AG04449 (cell line): ENCODE measurements at regions not wholly inside any gene's neighbourhood (a gene's known extent, or its start where the extent isn't known, plus 50 kb on each side); places are given as distances from the start of the nearest gene placed in this dataset.
A peak's percentile ranks its signal among the peaks of the same experiment; 100 is the strongest.

Experiments used
- CTCF ChIA-PET: fragments of 350-600 bp; formaldehyde crosslinking; extraction: SDS; loops from one replicate; lab custom pipeline; 2021; ENCODE audit warnings: antibody characterized with exemption; lab: Yijun Ruan, JAX
- POLR2A ChIA-PET: fragments of 400-600, 350-600 bp; formaldehyde crosslinking; extraction: SDS; loops from one replicate; lab custom pipeline; 2020; ENCODE audit warnings: antibody characterized with exemption, inconsistent platforms; lab: Yijun Ruan, JAX
- DNase-seq: peaks from one replicate; pipeline ENCODE4 v3.0.0-alpha.2; 2010; ENCODE audit warnings: low read depth, low spot score
- H3K4me3 ChIP-seq: 2 replicates; pipeline ENCODE4 v1.5.1; 2011; ENCODE audit warnings: low read depth, mild to moderate bottlenecking, control low read depth, low read length
- TF ChIP-seq, protein P1 (sequence below): IDR thresholded peaks from one replicate; pipeline ENCODE4 v1.5.1; 2011; ENCODE audit warnings: mild to moderate bottlenecking, moderate library complexity, low read length, control low read depth, inconsistent platforms; ENCODE audit not compliant: insufficient read depth; ENCODE audit errors: missing control alignments

DNA sequence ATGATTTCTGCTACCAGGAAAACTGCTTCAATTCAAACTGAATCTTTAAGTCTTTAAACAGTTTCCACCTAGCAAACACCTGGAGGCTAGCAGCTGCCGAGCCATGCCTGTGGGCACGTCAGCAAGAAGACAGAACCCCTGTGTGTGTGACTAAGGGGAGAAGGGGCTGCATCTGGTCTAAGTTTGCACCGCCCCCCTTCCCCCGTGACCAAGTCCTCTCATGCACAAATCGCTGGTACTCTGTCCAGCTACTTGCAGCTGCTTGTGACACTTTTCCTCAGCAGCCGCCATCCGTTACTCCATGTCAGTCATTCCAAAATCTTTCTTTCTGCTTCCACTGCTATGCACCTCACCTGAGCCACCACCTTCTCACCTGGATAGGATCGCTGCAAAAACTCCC lies 355.0 kb downstream of the SS18 start:
- ChIA-PET CTCF (no interaction called here), POLR2A (no interaction called here)
- H3K4me3 ChIP-seq, result no peak overlapping the region
- DNase-seq, result no peak
- TF ChIP-seq, protein P1, sequence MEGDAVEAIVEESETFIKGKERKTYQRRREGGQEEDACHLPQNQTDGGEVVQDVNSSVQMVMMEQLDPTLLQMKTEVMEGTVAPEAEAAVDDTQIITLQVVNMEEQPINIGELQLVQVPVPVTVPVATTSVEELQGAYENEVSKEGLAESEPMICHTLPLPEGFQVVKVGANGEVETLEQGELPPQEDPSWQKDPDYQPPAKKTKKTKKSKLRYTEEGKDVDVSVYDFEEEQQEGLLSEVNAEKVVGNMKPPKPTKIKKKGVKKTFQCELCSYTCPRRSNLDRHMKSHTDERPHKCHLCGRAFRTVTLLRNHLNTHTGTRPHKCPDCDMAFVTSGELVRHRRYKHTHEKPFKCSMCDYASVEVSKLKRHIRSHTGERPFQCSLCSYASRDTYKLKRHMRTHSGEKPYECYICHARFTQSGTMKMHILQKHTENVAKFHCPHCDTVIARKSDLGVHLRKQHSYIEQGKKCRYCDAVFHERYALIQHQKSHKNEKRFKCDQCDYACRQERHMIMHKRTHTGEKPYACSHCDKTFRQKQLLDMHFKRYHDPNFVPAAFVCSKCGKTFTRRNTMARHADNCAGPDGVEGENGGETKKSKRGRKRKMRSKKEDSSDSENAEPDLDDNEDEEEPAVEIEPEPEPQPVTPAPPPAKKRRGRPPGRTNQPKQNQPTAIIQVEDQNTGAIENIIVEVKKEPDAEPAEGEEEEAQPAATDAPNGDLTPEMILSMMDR, result no peak

DNA sequence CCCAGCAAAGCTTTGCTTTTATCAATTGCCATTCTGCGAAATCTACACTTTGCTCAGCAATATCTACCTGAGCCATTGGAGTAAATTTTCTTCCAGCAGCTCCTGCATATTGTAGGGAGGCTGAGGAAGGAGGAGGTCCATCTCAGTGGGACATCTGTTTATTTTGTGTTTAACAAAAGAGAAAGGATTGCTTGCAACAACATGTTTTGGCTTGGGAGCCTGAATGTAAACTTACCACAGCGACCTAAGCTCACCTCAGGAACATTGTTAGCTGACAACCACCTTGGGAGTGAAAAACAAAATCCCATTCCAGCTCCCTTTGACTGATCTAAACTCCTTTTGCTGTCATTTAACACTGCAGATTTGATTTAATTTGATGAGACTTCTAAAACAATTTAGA lies 356.1 kb downstream of the SS18 start:
- ChIA-PET POLR2A (no interaction called here), CTCF (no interaction called here)
- DNase-seq, result no peak
- TF ChIP-seq, protein P1, result no peak
- H3K4me3 ChIP-seq, result no peak overlapping the region

DNA sequence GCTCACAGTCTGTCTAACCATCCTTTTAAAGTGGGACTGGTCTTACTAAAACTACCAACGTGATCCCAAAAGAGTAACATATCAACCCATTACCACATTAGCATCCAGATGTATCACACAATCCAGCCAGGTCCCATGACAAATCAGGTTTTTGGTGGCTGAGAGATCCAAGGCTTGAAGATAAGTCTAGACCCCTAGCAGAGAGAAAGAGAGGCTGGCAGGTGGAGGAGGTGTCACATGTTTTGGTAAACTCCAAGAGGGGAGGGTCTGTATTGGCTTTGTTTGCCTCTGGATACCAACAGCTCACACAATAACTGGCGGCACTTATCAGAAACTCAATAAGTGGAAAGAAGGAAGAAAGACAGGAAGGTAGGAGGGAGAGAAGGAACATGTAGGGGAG lies 357.6 kb downstream of the SS18 start:
- TF ChIP-seq, protein P1, result no peak
- ChIA-PET CTCF (no interaction called here), POLR2A (no interaction called here)
- no peak for DNase-seq
- H3K4me3 ChIP-seq, result no peak overlapping the region

DNA sequence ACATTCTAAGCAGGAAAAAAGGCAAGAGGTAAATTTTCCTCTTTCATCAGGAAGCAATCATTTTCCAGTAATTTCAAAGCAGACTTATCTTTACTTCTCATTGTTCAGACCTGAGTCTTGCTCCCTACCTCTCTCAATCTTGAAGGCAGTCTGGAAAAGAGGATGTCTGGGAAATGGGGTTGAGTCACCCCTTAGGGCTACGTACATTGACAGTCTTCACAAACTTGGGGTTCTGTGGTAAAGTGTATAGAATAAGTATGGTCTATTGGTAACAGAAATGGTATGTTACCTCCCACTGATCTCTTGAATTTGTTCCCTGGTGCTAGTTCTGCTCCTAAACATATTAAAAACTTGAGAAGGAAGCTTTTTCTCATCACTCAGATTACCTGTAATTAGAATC lies 361.3 kb downstream of the SS18 start:
- TF ChIP-seq, protein P1, result no peak

DNA sequence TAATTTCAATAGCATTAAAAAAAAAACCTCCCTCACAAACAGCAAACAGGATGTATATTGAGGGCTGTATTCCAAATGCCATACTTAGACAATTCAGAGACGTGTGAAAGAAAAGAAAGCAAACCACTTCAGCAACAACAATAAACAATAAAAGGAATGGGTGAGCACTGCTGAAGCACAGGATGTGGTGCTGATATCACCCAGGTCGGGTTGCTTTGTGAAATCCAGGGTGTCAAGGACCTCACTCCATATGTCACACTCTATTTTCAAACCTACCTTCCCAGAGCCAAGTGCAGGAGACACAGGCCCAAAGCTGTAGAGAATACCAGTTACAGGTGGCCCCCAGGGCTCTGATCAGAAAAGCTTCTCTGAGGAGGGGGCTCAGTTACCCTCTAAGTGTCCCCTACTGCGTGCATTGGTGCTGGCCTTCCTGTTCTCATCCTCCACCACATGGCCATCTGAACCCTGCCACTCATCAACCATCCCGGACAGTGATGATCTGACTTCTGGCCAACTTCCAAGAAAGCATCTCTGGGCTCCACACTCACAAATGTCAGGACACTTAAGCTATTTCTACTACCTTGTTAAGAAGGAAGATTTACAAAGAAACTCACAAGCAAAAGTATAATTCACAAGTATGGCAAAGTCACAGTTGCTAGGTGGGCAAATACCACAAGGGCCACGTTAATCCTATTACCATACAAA lies 363.0 kb downstream of the SS18 start:
- TF ChIP-seq, protein P1, result no peak
- H3K4me3 ChIP-seq, result no peak overlapping the region
- DNase-seq, result no peak
- ChIA-PET POLR2A (no interaction called here), CTCF (no interaction called here)

More for the DNA sequence above, 361.3 kb downstream of the SS18 start:
- H3K4me3 ChIP-seq, result no peak overlapping the region
- ChIA-PET CTCF (no interaction called here), POLR2A (no interaction called here)
- no peak for DNase-seq

DNA sequence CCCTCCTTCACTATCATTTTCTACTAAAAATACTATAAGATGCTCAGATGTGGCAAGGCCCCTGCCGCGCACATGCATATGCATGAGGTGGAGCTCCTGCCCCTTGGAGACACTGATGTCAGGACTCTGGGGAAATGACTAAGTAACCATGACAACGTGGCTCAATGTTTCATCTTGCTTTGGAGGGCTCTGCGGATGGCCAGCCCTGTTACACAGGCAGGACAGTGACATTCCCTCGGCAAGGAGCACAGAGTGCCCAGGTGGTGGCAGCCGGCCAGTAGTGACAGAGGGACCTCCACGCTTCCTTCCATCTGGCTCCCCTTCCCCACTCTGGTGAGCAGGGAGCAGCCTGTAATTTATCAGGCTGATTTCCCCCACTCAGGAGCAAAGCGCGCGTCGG lies 364.1 kb downstream of the SS18 start:
- TF ChIP-seq, protein P1, result peak; percentile 4
- ChIA-PET CTCF (interaction anchor here (0.8 kb wide), 1 partner anchor 10 kb away, joined by 3 read pairs; no protein-coding TSS in a partner anchor), POLR2A (no interaction called here)
- no peak overlapping the region for H3K4me3 ChIP-seq
- no peak for DNase-seq
